ENCODE measurements at regions not wholly inside any gene's neighbourhood (a gene's known extent, or its start where the extent isn't known, plus 50 kb on each side); places are given as distances from the start of the nearest gene placed in this dataset.

- DNase-seq = no peak
Observed at GRCh38 chr3:107428051-107428858, 51.0 kb downstream of the CCDC54 start.

- DNase-seq = peak; percentile 39
Observed at GRCh38 chr3:107429320-107430181, 52.3 kb downstream of the CCDC54 start.

- DNase-seq = no peak
Observed at GRCh38 chr3:107430214-107430995, 53.2 kb downstream of the CCDC54 start.

- DNase-seq = peak; percentile 33
Observed at GRCh38 chr3:107430996-107431245, 53.7 kb downstream of the CCDC54 start.

GRCh38 chr3:107431246-107432012 lies 54.2 kb downstream of the CCDC54 start:
- peak; percentile 52 for DNase-seq

- peak; percentile 34 for DNase-seq
Observed at GRCh38 chr3:107432013-107432515, 54.8 kb downstream of the CCDC54 start.

- no peak for DNase-seq
Observed at GRCh38 chr3:107432646-107433045, 55.4 kb downstream of the CCDC54 start.

- no peak for DNase-seq
Observed at GRCh38 chr3:107436029-107436428, 58.8 kb downstream of the CCDC54 start.

GRCh38 chr3:107438671-107439070 lies 61.4 kb downstream of the CCDC54 start:
- no peak for DNase-seq

- no peak for DNase-seq
Observed at GRCh38 chr3:107441617-107442016, 64.4 kb downstream of the CCDC54 start.

- no peak for DNase-seq
Observed at GRCh38 chr3:107443461-107443860, 66.2 kb downstream of the CCDC54 start.

GRCh38 chr3:107446706-107447105 lies 69.5 kb downstream of the CCDC54 start:
- no peak for DNase-seq

- no peak for DNase-seq
Observed at GRCh38 chr3:107450254-107450893, 72.4 kb upstream of the BBX start.

- no peak for DNase-seq
Observed at GRCh38 chr3:107452436-107452835, 70.3 kb upstream of the BBX start.

- DNase-seq = no peak
Observed at GRCh38 chr3:107453504-107453903, 69.3 kb upstream of the BBX start.

GRCh38 chr3:107455621-107456020 lies 67.1 kb upstream of the BBX start:
- DNase-seq = no peak

GRCh38 chr3:107456501-107456900 lies 66.3 kb upstream of the BBX start:
- DNase-seq = no peak

- DNase-seq = no peak
Observed at GRCh38 chr3:107458871-107459270, 63.9 kb upstream of the BBX start.

GRCh38 chr3:107461721-107462120 lies 61.0 kb upstream of the BBX start:
- no peak for DNase-seq

- no peak for DNase-seq
Observed at GRCh38 chr3:107464037-107464436, 58.7 kb upstream of the BBX start.

GRCh38 chr3:107465064-107465631 lies 57.6 kb upstream of the BBX start:
- DNase-seq = no peak

GRCh38 chr3:107468782-107469181 lies 54.0 kb upstream of the BBX start:
- no peak for DNase-seq

All from NCI-H345 (cell line).